ENCODE measurements at regions not wholly inside any gene's neighbourhood (a gene's known extent, or its start where the extent isn't known, plus 50 kb on each side); places are given as distances from the start of the nearest gene placed in this dataset.

GRCh38 chr12:30072824-30073223 is 289.1 kb upstream of the TMTC1 start:
- no peak for DNase-seq (ENCODE audit: unreplicated experiment)
- CTCF ChIA-PET: no interaction called here
- BruUV-seq (replicated peaks): no TSS peak
- Mint-ChIP-seq H3K27ac (ENCODE audit: low read depth, unreplicated experiment) (no peak overlapping the region), H3K4me3 (ENCODE audit: unreplicated experiment) (no peak overlapping the region), H3K27me3 (ENCODE audit: insufficient read depth, unreplicated experiment) (no peaks in the 10 kb centered on the region), H3K36me3 (ENCODE audit: insufficient read depth, unreplicated experiment) (no peaks in the 10 kb centered on the region), H3K4me1 (ENCODE audit: insufficient read depth, unreplicated experiment) (peaks cover 5% of the 10 kb centered on the region), H3K9me3 (ENCODE audit: unreplicated experiment) (no peaks in the 10 kb centered on the region)
- POLR2A ChIA-PET: no interaction called here
- no peak for TF ChIP-seq CTCF (IDR thresholded peaks at IDR 0.05; ENCODE audit: unreplicated experiment)
- intact Hi-C loops (cut with micrococcal nuclease): no loop called here

DNA sequence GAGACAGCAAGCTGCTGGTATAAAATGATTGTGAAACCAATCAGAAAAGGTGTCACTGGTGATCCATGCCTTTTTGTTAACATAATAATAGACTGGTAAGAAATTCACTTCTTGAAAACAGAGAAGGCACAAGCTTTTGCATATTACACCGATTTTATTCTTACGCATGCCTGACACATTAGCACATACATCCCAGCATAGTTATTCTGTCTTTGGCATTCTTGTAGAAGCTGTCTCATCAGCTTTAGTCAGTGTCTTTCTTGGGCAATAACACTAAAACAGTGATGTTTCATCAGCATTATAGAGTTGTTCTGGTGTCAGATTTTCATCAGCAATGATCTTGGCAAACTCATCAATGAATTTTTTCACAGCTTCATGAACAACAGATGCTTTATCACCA is 283.4 kb upstream of the TMTC1 start:
- Mint-ChIP-seq H3K27ac (ENCODE audit: low read depth, unreplicated experiment) (no peak overlapping the region), H3K4me1 (ENCODE audit: insufficient read depth, unreplicated experiment) (no peaks in the 10 kb centered on the region), H3K36me3 (ENCODE audit: insufficient read depth, unreplicated experiment) (no peaks in the 10 kb centered on the region), H3K27me3 (ENCODE audit: insufficient read depth, unreplicated experiment) (no peaks in the 10 kb centered on the region), H3K9me3 (ENCODE audit: unreplicated experiment) (no peaks in the 10 kb centered on the region), H3K4me3 (ENCODE audit: unreplicated experiment) (no peak overlapping the region)
- no peak for TF ChIP-seq CTCF (IDR thresholded peaks at IDR 0.05; ENCODE audit: unreplicated experiment)
- peak; percentile 28 for DNase-seq (ENCODE audit: unreplicated experiment)
- no TSS peak for BruUV-seq (replicated peaks)
- ChIA-PET CTCF (interaction anchor here (0.7 kb wide), 1 partner anchor 352 kb away, joined by 3 read pairs; no protein-coding TSS in a partner anchor), POLR2A (no interaction called here)
- intact Hi-C loops (cut with micrococcal nuclease): no loop called here

- Mint-ChIP-seq H3K36me3 (ENCODE audit: insufficient read depth, unreplicated experiment) (no peaks in the 10 kb centered on the region), H3K4me1 (ENCODE audit: insufficient read depth, unreplicated experiment) (no peaks in the 10 kb centered on the region), H3K9me3 (ENCODE audit: unreplicated experiment) (no peaks in the 10 kb centered on the region), H3K27ac (ENCODE audit: low read depth, unreplicated experiment) (no peak overlapping the region), H3K27me3 (ENCODE audit: insufficient read depth, unreplicated experiment) (no peaks in the 10 kb centered on the region), H3K4me3 (ENCODE audit: unreplicated experiment) (no peak overlapping the region)
- CTCF ChIA-PET: interaction anchor here (1.0 kb wide), 1 partner anchor 20 kb away, joined by 5 read pairs; no protein-coding TSS in a partner anchor
- POLR2A ChIA-PET: no interaction called here
- BruUV-seq (replicated peaks): no TSS peak
- intact Hi-C loops (cut with micrococcal nuclease): no loop called here
- no peak for TF ChIP-seq CTCF (IDR thresholded peaks at IDR 0.05; ENCODE audit: unreplicated experiment)
- no peak for DNase-seq (ENCODE audit: unreplicated experiment)
Observed at GRCh38 chr12:30064906-30065305, 281.2 kb upstream of the TMTC1 start.

DNA sequence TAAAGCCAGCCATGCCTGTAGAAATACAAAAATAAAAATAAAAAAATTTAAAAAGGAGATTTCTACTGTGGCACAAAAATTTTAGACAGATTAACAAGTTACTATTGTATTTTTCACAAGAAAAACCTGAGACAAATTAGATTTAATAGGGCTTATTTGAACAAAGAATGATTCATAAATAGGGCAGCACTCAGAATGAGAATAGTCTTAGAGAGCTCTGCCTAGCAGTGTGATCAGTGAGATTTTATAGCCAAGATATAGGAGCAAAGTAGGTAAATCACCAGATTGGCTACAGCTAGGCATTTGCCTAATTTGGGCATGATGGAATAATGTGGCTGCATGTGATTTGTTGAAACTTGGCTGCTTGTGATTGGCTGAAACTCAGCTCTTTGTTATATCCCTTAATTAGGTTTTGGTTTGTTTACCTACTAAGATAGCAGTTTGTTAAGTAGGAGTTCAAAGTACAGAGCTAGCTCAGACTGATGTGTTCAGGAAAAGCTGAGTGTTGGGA is 279.7 kb upstream of the TMTC1 start:
- ChIA-PET POLR2A (no interaction called here), CTCF (no interaction called here)
- no peaks in the 10 kb centered on the region for H3K9me3 Mint-ChIP-seq (ENCODE audit: unreplicated experiment)
- TF ChIP-seq CTCF (IDR thresholded peaks at IDR 0.05; ENCODE audit: unreplicated experiment): no peak
- H3K4me1 Mint-ChIP-seq (ENCODE audit: insufficient read depth, unreplicated experiment): no peaks in the 10 kb centered on the region
- no peaks in the 10 kb centered on the region for H3K36me3 Mint-ChIP-seq (ENCODE audit: insufficient read depth, unreplicated experiment)
- no peaks in the 10 kb centered on the region for H3K27me3 Mint-ChIP-seq (ENCODE audit: insufficient read depth, unreplicated experiment)
- intact Hi-C loops (cut with micrococcal nuclease): no loop called here
- H3K27ac Mint-ChIP-seq (ENCODE audit: low read depth, unreplicated experiment): no peak overlapping the region
- no peak for DNase-seq (ENCODE audit: unreplicated experiment)
- BruUV-seq (replicated peaks): no TSS peak
- no peak overlapping the region for H3K4me3 Mint-ChIP-seq (ENCODE audit: unreplicated experiment)

Data from MCF 10A (cell line).